GF-D8 (cell line): ENCODE measurements at regions not wholly inside any gene's neighbourhood (a gene's known extent, or its start where the extent isn't known, plus 50 kb on each side); places are given as distances from the start of the nearest gene placed in this dataset.

Experiments used
- DNase-seq: peaks from one replicate; lab custom pipeline; 2025; lab: John Stamatoyannopoulos, UW

GRCh38 chr16:74232806-74233465 lies 63.7 kb upstream of the PSMD7 start:
- DNase-seq, result no peak

- no peak for DNase-seq
Observed at GRCh38 chr16:74230126-74230525, 66.5 kb upstream of the PSMD7 start.

GRCh38 chr16:74226338-74226954 lies 70.2 kb upstream of the PSMD7 start:
- no peak for DNase-seq

GRCh38 chr16:74224828-74225612 lies 71.6 kb upstream of the PSMD7 start:
- DNase-seq, result no peak

DNA sequence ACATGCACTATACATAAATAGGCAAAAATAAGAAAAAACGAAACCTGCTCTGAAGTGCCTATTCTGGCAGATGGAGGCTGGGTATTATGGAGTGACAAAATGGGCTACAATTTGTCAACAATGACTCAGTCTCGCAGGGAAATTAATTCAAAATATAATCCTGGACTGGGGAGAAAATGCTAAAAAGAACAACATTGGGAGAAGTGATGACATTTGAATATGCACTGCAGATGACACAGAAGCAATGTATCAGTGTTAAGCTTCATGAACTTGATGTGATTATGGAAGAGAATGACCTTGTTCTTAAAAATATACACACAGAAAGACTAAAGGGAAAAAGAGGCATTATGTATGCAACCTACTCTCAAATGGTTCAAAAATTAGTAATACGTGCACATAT lies 74.8 kb upstream of the PSMD7 start:
- DNase-seq, result no peak

DNA sequence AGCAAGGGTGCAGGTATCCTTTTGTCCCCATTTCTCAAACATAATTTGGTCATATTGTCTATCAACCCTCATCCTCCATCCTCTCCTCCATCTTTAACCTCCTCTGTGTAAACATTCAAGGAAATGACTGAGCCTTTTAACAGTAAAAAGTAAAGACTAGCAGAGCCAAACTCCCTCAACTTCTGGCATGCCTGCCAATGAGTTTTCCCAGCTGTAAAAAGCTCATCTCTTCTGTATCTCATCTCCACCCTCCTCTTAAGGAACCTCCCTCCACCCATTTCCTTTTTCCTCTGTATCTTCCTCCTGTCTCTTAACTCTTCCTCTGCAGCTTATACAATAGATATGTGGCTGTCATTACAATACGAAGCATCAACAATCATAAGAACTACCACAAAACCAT lies 76.9 kb upstream of the PSMD7 start:
- no peak for DNase-seq

GRCh38 chr16:74218871-74219270 lies 77.7 kb upstream of the PSMD7 start:
- DNase-seq, result no peak

DNA sequence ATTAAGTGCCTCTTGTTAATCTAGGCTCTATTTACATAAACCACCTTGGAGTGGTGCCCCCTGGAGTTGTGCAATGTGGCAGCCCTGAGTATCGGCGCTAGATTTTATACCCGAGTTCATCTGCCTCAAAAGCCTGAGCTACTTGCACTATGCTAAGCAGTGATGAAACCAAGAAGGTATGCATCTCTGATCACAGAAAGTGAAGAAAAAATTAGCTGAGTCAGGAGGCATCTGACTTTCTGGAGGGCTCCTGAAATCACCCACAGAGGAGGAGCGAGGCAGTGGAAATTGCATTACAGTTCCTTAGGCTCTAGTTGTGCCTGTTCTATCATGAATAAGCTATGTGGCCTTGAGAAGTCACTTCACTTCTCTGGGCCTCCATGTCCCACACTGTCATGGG lies 80.3 kb upstream of the PSMD7 start:
- DNase-seq, result no peak

DNA sequence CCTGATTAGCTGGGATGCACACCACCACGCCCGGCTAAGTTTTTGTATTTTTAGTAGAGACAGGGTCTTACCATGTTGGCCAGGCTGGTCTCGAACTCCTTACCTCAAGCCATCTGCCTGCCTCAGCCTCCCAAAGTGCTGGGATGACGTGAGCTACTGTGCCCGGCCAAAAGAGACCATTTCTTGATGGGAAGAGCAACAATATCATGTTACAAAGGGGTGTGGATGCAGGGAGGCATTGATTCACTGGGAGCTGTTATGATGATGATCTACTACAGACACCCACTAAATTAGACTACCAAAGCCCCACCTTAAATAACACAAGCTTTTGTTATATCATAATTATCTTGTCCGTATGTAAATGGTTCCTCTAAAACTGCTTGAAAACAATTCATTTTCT lies 81.4 kb upstream of the PSMD7 start:
- DNase-seq, result no peak

DNA sequence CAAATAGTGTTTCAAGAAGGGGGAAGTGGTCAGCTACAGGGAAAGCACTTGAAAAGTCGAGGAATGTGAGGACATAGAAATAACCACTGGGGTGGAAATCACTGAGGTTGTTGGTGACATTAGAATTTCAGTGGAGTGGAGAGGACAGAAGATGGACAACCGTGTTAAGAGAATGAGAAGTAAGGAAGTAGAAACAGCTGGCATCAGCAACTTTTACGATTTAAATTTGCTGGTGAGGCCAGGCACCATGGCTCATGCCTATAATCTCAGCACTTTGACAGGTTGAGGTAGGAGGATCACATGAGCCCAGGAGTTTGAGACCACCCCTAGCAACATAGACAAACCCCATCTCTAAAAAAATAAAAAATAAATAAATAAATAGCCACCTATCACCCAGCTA lies 83.2 kb upstream of the PSMD7 start:
- DNase-seq, result no peak

DNA sequence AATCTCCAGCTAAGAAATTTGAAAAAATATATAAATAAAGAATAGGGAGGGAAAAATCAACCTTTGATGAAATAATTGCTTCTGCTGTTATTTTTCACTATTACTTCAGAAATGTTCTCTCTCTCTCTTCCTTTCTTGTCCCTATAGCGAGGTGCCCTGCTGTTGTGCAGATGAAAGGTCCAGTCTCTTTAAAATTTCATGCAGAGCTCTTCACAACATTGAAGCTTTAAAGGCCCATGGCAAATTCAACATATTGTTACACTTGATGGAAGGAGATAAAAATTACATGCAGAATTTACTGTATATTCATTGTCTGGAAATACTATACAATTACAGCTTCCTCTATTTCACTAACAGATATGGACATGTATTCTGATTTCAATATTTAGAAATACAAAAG lies 86.4 kb upstream of the PSMD7 start:
- DNase-seq, result no peak

GRCh38 chr16:74202009-74202408 lies 94.6 kb upstream of the PSMD7 start:
- no peak for DNase-seq

- DNase-seq, result no peak
Observed at GRCh38 chr16:74201576-74201975, 95.0 kb upstream of the PSMD7 start.

DNA sequence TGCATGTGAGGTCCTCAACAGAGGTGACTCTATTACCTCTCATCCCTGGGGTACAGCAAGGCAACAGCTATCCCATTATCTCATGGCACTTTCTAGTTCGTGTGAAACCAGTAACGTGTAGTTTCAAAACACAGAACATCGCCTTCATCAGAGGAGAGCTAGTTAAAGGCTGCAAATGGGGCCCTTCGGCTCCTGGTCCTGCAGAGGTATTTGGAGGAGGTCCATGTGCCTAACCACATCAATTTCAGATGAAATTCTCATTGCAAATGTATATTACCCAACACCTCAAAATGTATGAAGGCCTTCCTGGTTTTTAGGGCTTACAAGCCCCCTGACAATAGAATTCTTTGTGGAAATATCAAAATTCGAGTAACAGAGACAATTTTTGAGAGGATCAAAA lies 95.7 kb upstream of the PSMD7 start:
- DNase-seq, result no peak

DNA sequence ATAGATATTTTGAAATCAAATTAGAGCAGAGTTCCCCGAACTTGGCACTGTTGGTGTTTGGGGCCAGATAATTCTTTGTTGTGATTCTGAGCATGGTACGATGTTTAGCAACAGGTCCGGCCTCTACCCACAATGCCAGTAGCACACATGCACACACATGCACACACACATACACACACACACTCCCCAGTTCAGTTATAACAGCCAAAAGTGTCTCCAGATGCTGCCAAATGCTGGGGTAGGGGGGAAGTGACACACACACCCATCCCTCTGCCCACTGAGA lies 96.8 kb upstream of the PSMD7 start:
- no peak for DNase-seq

DNA sequence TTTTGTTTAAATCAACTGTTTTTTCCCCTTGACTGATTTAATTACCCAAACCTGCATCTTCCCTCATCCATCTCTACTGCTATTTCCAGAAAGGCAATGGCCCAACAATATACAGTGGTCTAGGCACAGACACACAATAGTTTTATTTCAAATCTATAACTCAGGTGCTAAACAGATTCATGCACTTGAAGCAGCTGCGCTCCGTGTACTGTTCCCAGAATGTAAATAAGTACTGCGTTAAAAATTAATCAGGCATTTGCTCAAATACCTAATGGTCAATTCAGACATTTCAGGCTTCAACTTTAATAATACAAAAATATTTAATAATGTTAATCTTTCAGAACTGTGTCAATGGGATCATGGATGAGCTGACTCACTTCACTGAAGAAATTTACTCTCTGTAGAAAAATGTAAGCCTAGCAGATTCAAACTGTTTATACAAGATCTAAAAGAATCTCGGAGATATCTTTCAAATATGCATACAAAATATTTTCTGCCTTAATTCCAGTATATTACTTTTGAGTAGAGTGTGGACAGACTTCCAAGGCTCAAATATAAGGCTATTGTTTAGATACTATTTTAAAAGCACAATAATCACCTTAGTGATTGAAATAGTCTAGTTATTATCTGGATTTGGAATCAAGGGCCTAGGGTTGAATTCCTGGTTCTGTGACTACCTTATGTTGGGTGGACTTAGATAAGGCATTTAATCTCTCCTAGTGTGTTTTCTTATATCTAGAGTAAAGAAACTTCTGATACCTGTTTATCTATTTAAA lies 97.4 kb upstream of the PSMD7 start:
- DNase-seq, result no peak

- DNase-seq, result no peak
Observed at GRCh38 chr16:74192281-74192797, 104.3 kb upstream of the PSMD7 start.

- DNase-seq, result no peak
Observed at GRCh38 chr16:74190292-74190691, 106.3 kb upstream of the PSMD7 start.

- DNase-seq, result no peak
Observed at GRCh38 chr16:74188856-74189255, 107.8 kb upstream of the PSMD7 start.

GRCh38 chr16:74186561-74186971 lies 110.0 kb upstream of the PSMD7 start:
- DNase-seq, result no peak

DNA sequence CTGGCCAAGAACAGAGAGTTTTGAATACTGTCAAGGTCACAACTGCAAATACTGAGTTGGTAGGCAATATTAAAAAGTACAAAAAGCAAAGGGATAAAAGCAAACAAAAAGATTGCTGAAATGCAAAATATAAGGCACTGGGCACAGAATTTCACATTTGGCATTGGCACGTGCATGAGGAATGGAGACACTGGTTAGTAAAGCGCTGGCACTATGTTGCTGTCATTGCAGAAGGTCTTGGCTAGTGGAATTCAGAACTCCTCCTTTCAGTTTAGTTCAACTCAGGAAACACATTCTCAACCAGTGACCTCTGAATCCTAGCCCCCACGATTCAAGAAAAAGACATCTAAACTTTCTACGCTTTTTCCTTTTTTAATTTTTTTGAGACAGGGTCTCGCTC lies 111.8 kb upstream of the PSMD7 start:
- no peak for DNase-seq

DNA sequence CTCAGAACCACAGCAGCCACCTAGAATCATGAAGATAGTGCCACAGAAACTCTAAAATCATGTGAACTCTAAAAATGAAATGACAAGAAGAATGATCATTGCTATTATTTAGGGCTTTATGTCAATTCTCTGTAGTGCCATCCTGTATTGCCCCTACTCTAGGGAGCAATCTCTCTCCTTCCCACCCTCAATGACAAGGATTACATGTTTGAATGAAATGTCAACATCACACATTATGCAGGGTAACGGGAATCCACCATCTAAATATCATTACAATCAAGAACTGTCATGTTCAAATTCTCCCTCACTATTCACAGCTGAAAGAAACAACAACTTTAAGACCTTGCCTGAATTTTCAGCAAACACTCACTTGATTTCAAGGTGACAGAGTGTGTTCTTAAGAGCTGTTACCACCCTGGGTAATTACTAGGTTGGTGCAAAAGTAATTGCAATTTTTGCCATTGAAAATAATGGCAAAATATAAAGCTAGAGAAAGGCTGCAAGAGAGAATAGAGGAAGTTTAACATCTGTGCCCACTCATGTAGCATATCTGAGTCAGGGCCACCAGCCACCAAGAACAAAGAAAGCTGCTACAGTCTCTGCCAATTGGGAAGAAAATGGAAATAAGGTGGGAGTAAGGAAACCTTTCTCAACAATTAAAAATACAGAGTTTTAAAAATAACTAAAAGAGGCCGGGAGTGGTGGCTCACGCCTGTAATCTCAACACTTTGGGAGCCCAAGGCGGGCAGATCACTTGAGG lies 112.8 kb upstream of the PSMD7 start:
- no peak for DNase-seq
